GM23338 (cell line): ENCODE measurements at regions not wholly inside any gene's neighbourhood (a gene's known extent, or its start where the extent isn't known, plus 50 kb on each side); places are given as distances from the start of the nearest gene placed in this dataset.

Source experiments
- POLR2AphosphoS5 ChIP-seq: IDR thresholded peaks from 2 replicates; pipeline ENCODE4 v1.6.1; 2016; ENCODE audit warnings: antibody characterized with exemption, low read depth
- TF ChIP-seq, protein P1 (sequence below), 2 experiments: fragments of 200-600 bp in 1 of 2; sonication (generic) in 1 of 2; conservative IDR thresholded peaks; 2 replicates each; pipeline versions ENCODE4 v1.5.1 to v1.6.1; 2016 to 2017; ENCODE audit warnings: antibody characterized with exemption in 2 of 2, low read depth in 2 of 2, mild to moderate bottlenecking in 2 of 2, moderate library complexity in 1 of 2

DNA sequence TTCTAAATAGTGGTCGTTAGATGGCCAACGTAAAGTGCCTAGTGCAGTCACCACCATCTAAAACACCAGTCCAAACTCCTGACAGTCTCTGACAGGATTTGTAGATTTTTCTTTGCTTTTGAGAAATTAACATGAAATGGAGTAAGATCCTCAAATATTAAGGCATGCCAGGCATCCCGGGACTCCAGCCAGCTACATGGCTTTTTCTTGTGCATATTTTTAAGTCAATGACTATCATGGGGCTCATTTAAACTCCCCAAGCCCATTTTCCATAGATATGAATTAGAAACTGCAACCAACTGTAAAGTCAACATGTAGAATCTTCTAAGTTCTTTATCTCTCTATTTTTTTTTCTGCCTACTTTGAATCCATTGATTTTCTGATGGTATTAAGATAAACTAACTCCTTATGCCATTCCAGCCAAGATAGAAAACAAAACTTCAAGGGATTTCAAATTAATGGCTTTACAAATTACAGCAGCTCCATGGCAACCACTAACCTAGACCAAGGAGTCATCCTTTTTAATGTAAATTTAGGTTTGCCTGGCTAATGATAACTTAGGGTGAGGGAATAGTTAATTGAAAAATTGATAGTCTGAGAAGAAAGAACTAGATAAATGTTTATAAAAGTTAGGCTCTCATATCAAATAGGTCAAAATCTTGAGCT, 764.1 kb upstream of the NXPH2 start:
- TF ChIP-seq, protein P1, sequence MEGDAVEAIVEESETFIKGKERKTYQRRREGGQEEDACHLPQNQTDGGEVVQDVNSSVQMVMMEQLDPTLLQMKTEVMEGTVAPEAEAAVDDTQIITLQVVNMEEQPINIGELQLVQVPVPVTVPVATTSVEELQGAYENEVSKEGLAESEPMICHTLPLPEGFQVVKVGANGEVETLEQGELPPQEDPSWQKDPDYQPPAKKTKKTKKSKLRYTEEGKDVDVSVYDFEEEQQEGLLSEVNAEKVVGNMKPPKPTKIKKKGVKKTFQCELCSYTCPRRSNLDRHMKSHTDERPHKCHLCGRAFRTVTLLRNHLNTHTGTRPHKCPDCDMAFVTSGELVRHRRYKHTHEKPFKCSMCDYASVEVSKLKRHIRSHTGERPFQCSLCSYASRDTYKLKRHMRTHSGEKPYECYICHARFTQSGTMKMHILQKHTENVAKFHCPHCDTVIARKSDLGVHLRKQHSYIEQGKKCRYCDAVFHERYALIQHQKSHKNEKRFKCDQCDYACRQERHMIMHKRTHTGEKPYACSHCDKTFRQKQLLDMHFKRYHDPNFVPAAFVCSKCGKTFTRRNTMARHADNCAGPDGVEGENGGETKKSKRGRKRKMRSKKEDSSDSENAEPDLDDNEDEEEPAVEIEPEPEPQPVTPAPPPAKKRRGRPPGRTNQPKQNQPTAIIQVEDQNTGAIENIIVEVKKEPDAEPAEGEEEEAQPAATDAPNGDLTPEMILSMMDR (conservative IDR thresholded peaks at IDR 0.05; ENCODE audit: low read depth in 2 of 2): no peak
- TF ChIP-seq POLR2AphosphoS5: no peak
